Activated T-cell treated with anti-CD3 and anti-CD28 coated beads, Interleukin-2, amount 50 U/mL, for 1 hour (primary cell): ENCODE measurements at regions not wholly inside any gene's neighbourhood (a gene's known extent, or its start where the extent isn't known, plus 50 kb on each side); places are given as distances from the start of the nearest gene placed in this dataset.
A peak's percentile ranks its signal among the peaks of the same experiment; 100 is the strongest.

Experiments
- DNase-seq: peaks from one replicate; pipeline ENCODE4 v3.0.0-alpha.2; 2020

- DNase-seq: no peak
Measured at GRCh38 chrX:45803383-45803921, 602.8 kb upstream of the DIPK2B start.

- DNase-seq: no peak
Measured at GRCh38 chrX:45801554-45801953, 600.9 kb upstream of the DIPK2B start.

GRCh38 chrX:45800746-45801453 lies 600.2 kb upstream of the DIPK2B start:
- peak; percentile 41 for DNase-seq

- no peak for DNase-seq
Measured at GRCh38 chrX:45799576-45799975, 598.9 kb upstream of the DIPK2B start.

DNA sequence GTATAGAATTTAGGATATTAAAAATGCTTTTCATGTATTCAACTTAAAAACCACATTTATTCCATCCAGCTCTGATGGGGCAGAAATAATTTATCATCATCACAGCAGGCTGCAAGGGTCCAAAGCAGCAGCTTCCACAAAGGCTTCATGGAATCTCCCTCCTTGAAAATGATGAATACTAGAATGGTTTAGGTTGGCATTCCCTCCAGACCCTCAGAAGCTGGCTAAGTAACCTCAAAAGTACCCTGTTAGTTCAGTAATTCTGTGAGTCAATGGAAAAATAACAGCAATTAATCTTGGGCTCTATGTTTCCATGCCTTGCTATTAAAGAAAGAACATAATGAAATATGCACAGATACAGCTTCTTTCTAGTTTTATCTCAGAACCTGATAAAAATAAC lies 594.9 kb upstream of the DIPK2B start:
- DNase-seq: no peak

- DNase-seq: no peak
Measured at GRCh38 chrX:45794995-45795337, 594.3 kb upstream of the DIPK2B start.

- DNase-seq: no peak
Measured at GRCh38 chrX:45794323-45794994, 593.8 kb upstream of the DIPK2B start.

GRCh38 chrX:45788941-45789348 lies 588.3 kb upstream of the DIPK2B start:
- no peak for DNase-seq

DNA sequence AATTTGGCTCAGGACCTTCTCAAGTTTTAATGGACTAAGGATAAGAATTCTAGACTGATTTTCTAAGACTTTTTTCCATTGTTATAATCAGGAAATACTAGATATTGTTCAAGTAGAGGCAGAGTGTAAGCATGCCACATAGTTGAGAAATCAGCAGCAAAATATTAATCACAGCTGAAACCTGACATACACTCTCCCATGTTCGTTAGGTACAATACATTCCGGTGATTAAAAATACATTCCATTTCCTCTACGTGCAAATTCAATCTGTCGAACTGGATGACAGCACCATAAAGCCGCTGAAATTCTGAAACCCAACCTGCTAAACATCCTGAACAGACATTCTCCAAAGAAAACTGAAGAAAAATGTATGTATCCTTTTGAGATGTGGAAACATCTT lies 587.6 kb upstream of the DIPK2B start:
- no peak for DNase-seq

DNA sequence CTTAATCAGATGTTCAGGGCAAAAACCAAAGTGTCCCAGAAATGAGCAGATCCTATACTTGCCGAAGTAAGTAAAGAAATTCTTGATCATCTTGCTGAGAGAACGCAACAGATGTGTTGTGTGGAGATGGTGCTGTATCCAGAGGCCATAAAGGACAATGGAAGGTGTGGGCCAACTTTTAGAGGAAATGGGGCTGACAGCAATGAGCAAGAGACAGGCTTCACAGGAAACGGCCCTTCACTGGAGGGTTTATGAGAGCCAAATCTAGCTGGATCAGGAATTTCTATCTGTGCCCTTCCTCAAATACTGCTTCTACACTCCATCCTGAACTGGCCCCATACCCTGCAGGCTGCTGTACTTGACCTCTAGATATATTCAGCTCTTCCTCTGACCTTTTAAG lies 583.9 kb upstream of the DIPK2B start:
- no peak for DNase-seq

GRCh38 chrX:45783002-45783401 lies 582.3 kb upstream of the DIPK2B start:
- DNase-seq: no peak

DNA sequence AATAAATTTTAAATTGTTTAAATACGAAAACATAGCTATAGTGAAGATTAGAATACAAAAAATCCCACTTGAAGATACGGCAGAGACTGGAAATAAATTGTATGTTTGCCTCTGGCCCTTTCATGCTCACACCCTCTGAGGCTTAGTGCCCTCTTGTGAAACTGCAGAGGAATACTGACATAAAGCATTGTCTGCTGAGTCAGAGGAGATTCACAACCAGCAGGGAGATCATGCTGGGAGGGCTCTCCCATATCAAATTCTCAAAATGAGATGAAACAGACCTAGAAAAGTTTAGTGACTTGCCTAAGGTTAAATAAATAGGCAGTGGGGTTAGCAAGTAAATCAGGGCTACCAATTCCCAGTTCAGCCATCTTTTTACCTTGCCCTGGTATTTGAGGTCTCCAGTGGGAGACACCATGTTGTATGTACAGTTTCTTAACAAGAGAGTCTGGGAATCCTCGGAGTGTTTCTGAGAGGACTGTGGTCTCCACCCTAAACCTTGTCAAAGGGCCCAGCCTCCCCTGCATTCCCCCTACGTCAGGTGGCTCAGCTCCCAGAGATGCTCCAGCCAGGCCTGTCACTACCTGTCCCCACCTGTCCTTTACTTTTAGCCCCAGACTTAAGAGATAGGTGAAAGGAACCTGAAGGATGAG lies 581.4 kb upstream of the DIPK2B start:
- no peak for DNase-seq

DNA sequence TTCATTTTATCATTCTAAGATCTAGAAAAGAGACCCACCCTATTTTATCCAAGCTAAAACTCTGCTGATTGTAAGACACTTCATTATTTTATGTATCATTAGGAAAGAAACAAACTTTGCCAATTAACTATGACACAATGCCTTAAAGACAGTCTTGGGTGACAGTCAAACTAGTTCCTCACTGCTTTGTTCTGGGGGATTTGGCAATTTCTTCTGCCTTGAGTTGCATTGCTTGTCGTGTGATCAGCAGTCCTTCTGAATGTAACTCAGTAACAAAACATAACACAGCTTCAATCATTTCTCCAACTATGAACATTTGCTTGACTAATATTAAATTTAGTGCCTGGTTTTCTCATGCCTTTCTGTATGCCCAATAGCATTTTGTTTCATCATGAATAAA lies 577.9 kb upstream of the DIPK2B start:
- DNase-seq: no peak

DNA sequence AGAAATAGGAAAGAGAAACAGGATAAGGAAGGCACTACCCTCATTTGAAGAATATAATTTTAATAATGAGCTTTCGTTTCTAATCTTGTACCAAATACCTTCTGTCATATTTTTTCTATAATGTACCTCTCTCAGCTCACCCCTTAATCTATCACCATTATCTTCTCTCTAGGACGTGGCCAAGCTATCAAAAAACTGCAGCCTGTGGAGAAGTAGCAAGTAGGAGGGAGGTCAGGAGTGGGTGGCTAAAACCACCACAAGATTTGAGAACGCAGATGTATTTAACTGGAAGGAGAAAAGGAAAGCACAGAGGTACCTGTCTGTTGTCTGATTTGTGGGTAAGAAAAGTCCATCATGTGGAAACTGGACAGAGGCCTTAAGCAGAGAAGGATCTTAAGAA lies 576.7 kb upstream of the DIPK2B start:
- no peak for DNase-seq

- DNase-seq: no peak
Measured at GRCh38 chrX:45775468-45775867, 574.8 kb upstream of the DIPK2B start.

DNA sequence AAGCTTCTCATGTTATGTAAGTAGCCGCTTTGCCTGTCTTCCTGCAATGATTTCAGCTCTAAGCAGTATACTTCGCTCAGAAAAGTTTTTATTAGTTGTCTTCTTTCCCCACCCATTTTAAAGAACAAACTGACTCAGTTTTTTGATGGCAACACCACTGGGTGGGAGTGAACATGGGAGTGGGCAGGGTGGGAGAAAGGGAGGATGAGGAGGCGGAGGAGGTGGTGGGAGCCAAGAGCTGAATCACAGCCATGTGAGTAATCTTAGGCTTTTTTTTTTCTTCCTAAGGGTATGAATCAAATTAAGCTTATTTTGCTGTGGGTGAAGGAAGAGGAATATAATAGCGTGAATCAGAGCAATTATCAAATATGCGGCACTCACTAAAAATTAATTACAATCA lies 574.3 kb upstream of the DIPK2B start:
- no peak for DNase-seq

DNA sequence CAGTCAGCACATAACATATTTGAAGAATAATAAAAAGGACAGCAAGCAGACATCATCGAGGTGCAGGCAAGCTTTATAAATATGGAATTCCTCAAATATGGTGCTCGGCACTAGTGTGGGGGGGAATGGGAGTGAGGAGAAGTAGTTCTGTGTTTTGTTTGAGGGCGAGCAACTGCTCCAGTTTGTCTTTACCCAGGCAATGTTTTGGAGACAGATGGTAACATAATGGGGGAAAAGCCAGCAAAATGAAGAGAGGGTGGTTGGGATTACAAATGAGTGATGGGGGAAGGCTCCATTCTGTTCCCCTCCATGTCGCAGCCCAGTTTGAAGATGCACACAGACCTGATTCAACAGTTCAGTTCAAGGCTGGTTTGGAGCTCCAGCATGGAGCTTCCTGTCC lies 572.9 kb upstream of the DIPK2B start:
- no peak for DNase-seq

GRCh38 chrX:45771560-45772340 lies 571.1 kb upstream of the DIPK2B start:
- peak; percentile 41 for DNase-seq

GRCh38 chrX:45771114-45771513 lies 570.4 kb upstream of the DIPK2B start:
- no peak for DNase-seq

- no peak for DNase-seq
Measured at GRCh38 chrX:45769761-45770582, 569.3 kb upstream of the DIPK2B start.

- DNase-seq: no peak
Measured at GRCh38 chrX:45768666-45769236, 568.1 kb upstream of the DIPK2B start.

- no peak for DNase-seq
Measured at GRCh38 chrX:45766981-45767501, 566.4 kb upstream of the DIPK2B start.
